Stimulated activated CD8-positive, alpha-beta memory T cell treated with anti-CD3 and anti-CD28 coated beads, Interleukin-7, amount 100 ng/mL, for 48 hours (primary cell): ENCODE measurements at regions not wholly inside any gene's neighbourhood (a gene's known extent, or its start where the extent isn't known, plus 50 kb on each side); places are given as distances from the start of the nearest gene placed in this dataset.
"Not testable (repeated sequence)": the region's sequence is repeated elsewhere in the genome, so short reads cannot be mapped to it uniquely, and the experiment has no call there.

Experiments
- DNase-seq, 2 donors: peaks; one replicate each; pipeline ENCODE4 v3.0.0-alpha.2; 2020; ENCODE audit warnings: low read depth in 1 of 2; ENCODE audit errors: extremely low read depth in 1 of 2

DNA sequence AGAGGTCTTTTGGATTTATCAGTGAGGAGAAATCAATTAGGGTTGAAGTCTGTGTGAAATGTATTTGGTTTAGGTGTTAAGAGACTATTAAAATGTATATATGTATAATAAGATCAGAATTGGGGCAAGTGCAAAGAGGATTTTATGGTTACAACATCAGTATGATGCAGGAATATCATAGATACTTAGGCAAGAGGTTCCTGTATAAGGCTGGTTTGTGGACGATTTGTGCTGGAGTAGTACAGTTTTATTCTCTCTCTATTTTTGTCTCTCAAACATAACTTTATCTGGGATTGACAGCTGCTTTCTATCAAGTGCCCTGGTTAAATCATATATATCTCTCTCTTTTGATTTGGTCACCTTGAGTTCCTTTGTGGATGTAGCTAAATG, 142.5 kb downstream of the CTH start:
- no peak for DNase-seq

DNA sequence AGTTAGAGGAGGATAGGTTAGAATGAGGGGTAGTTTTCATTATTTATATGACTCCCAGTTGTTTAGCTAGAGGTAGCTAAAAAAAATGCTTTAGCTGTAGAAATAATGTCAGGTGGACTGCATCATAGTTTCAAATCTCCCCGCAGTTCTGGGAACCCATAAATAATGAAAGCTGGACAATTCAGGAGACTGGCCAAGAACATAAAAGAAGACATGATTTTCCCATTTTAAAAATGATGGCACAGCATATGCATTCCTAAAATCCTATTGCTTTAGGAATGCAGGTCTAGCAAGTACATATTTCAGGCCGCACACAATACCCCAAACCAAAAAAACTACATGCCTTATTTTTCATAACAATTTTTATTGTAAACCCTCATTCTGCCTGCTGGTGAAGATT, 143.3 kb downstream of the CTH start:
- no peak for DNase-seq

DNA sequence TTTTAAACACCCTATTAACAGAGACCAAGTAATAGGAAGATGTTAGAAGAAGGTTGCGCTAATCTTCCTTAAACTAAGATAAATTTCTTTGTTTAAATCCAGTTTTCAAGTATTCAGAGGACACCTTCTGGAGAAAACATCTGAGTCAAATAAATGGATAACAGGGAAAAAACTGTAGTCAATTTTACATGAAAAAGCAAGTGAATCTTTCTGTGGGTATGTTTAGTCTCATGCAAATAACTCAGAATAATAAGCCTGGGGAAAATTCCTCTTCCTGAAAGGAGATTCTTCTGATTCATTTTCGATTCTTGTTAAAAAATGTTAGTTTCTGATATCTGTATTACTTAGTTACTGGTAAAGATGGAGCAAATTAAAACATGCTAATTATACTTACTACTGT, 145.5 kb downstream of the CTH start:
- DNase-seq: no peak

DNA sequence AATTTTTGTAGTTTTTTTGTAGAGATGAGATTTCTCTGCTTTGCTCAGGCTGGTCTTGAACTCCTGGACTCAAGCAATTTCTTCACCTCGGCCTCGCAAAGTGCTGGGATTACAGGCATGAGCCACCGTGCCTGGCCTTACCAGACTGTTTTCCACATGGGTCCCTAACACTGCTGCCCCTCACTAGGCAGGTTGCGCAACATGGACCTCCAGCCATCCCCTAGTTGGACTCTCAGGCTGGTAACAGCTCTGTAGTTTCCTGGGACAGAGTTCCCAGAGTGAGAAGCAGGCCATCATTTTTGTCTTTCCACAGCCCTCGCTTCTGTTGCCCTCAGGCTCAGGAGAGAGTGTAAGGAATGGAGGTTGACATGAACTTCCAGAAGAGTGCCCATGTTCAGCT, 156.1 kb downstream of the CTH start:
- no peak for DNase-seq

DNA sequence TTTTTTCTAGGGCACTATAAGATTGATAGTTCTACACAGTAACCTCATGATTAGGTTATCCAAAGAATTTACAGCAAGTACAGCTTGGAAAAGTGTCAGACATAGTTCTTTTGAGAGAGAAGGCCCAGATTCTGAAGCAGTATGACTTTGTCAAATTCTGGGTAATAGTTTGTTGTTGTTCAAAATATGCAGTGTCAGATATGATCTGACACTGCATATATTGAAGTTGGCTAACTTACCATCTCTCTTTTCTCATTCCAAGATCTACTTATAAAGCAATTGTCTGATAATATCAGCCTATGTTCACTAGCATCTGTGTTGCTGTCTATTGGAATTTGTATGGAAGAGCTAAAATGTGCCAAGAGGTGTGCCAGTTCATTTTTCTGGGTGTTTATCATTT, 160.1 kb downstream of the CTH start:
- no peak for DNase-seq

DNA sequence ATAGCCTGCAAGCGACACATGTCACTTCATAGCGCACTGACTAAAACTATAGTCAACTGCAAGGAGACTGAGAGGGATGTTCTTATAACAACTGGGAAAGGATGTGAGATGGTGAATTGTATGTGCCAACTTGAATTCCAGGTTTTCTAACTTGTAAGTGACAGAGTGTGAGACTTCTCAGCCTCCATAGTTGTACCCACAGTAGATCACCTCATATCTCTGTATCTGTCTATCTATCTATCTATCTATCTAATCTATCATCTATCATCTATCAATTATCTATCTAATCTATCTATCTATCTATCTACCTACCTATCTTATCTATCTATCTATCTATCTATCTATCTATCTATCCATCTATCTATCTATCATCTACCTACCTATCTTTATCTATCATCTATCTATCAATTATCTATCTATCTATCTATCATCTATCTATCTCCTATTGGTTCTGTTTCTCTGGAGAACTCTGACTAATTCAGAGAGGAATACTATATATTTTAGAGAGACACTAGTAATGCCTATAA, 162.3 kb downstream of the CTH start:
- DNase-seq: no peak

DNA sequence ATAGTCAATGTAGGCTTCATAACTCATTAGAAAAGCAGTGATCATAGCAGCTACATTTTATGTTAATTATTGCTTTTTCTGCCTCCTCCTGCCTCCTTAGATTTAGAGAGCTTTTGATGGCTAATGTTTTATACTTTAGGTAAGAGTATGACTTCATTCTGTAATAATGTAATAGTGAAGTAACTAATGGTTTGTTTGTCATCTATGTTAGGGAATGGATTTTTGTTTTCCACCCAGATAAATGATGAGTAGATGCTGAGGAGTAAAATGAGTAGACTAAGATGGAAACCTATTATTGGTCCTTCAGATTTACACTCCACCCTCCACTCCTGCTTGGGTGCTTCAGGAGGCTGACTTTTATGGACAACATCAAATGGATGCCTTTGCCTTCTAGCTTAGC, 170.6 kb downstream of the CTH start:
- DNase-seq: no peak

DNA sequence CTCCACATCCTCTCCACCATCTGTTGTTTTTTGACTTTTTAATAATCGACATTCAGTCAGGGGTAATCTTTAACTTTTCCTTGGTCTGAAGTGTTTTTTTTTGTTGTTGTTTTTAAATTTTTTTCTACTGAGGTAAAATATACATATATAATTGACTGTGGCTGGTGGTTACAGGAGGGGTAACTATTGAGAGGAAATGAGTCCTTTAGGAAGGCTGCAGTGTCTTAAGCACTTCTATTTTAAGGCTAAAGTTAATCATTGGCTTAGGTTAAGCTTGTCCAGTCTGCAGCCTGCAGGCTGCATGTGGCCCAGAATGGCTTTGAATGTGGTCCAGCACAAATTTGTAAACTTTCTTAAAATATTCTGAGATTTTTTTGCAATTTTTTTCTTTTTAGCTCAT, 172.5 kb downstream of the CTH start:
- DNase-seq: no peak

DNA sequence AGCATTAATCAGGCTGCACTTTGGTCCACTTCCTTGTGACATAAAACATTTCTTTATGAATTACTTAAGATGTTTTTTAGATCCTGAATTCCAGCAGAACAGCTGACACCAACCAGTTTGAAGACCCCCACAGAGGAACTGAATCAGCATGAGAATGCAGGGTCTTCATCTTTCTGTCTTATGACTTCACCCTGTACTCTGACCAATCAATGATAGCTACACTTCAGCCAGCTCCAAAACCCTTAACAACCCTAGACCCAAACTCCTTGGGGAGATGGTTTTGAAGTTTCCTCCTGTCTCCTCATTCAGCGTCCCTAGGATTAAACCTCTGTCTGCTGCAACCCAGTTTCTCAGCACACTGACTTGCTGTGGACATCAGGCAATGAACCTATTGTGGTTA, 175.0 kb downstream of the CTH start:
- DNase-seq: no peak

DNA sequence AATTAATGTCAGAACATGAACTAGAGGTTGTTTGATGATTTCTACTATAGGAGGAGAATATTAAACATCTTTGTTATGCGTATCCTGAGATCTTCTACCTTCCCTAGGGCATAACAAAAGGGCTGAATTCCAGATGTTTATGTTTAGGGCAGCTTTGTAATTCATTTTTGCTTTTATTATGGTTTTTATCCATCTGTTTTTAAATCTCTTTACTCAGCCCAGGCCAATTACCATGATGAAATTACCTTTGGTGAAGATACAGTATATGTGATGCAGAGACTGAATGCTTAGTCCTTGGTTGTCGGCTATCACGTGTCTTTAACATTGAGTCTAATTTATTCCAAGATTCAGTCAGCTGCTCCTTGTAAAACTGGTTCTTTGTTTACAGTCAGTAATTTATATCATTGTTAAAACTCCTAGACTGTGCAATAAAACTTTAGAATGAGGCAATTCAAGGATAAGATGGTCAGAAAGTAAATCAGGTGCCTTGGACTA, 176.9 kb downstream of the CTH start:
- no peak for DNase-seq

DNA sequence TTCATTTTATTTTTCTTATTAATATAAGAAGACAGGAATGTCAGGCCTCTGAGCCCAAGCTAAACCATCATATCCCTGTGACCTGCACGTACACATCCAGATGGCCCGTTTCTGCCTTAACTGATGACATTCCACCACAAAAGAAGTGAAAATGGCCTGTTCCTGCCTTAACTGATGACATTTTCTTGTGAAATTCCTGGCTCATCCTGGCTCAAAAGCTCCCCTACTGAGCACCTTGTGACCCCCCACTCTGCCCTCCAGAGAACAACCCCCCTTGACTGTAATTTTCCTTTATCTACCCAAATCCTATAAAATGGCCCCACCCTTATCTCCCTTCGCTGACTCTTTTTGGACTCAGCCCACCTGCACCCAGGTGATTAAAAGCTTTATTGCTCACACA, 182.5 kb downstream of the CTH start:
- DNase-seq: not testable (repeated sequence)

DNA sequence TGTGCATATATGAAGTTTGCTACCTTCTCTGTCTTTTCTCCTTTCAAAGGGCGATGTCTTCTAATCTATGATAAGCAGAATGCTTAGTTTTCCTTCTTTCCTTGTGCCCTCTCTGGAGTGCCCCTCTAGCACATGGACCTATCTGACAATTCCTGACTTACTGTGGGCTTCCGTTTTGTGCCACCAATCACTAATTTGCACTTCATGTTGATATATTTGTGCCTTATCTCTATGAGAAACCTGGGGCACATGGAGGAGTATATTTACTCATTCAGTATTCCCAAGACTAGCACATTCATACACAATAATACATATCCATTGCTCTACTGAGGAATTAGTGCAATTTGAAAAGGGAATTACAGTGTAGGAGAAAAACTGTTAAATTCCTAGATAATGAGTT, 197.7 kb downstream of the CTH start:
- DNase-seq: no peak

DNA sequence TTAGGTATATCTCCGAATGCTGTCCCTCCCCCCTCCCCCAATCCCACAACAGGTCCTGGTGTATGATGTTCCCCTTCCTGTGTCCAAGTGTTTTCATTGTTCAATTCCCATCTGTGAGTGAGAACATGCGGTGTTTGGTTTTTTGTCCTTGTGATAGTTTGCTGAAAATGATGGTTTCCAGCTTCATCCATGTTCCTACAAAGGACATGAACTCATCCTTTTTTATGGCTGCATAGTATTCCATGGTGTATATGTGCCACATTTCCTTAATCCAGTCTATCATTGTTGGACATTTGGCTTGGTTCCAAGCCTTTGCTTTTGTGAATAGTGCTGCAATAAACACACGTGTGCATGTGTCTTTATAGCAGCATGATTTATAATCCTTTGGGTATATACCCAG, 199.1 kb downstream of the CTH start:
- DNase-seq: not testable (repeated sequence)

DNA sequence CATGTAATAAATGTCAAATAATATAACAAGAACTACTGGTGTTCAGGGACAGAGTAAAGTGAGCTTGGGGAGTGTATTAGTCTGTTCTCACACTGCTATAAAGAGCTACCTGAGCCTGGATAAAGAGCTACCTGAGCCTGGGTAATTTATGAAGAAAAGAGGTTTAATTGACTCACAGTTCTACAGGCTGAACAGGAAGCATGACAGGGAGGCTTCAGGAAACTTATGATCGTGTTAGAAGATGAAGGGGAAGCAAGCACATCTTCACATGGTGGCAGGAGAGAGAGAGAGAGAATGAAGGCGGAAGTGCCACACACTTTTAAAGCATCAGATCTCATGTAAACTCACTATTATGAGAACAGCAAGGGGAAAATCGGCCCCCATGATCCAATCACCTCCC, 205.9 kb downstream of the CTH start:
- no peak for DNase-seq

DNA sequence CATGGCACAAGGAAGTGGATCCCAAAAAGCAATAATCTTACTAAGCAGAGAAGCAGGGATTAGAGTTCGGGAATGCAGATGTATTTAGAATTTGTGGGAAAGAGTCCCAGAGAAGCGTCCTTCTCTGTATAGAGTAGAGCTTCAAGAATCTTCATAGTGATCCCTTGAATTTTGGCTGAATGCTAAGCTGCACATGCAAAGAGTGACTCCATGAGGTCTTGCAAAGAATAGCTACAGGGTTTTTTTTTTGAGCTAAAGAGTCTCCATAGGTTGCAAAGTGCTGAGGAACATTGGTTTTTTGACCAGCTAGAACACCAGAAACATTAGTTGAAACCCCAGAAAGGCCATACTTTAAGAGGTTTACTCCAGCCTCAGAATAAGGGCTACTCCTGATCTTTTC, 206.7 kb downstream of the CTH start:
- no peak for DNase-seq

DNA sequence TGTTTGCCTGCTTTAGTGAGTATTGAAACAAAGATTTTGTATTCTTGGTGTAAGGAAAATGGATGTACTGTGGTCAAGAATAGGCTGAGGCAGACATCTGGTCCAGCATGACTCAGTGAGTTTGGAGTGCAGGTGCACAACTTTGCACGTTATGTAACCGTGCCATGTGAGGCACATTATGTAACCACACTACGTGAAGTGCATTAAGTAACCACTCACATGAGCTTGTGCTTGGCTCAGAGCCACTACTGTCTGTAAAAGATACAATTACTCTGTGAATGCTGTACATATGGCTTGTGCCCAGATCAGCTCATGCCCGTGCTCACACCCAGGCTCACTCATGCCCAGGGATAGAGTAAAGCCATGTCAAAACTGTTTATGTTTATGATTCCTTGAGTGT, 216.8 kb downstream of the CTH start:
- no peak for DNase-seq

DNA sequence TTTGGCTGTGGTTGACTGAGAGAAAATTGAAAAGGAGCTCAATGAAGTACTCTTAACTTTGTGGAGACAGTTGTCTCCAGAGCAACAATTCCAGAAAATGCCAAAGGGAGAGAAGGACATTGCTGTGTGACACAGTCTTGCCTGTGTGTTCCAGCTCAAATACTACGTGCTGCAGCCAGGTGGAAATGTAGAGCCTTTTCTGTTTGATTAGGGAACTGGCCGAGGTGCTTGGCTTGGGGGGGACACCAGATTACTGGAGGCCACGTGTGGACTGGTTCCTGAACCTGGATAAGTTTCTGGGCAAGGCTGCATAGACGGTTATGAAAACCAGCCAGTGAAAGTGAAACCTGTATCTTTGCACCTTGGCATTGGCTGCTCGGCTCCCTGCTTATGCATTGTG, 217.9 kb downstream of the CTH start:
- DNase-seq: no peak

DNA sequence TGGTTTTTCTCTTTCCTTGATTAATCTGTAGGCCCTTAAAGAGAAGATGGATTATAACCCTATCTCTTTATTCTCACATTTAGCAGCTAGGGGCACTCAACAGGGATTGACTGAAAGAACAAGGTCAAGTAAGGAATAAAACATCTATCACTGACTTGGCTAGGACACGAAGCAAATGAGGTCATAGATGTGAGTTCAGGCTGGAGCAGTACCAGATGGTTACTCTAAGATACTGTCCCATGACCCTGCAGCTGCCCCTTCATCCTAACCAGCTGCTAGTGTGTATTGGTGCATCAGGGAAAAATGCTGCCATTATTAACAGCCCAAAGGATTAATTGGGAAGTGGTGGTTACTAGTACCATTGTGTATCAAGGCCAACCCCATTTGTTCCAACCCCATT, 221.9 kb downstream of the CTH start:
- DNase-seq: no peak

DNA sequence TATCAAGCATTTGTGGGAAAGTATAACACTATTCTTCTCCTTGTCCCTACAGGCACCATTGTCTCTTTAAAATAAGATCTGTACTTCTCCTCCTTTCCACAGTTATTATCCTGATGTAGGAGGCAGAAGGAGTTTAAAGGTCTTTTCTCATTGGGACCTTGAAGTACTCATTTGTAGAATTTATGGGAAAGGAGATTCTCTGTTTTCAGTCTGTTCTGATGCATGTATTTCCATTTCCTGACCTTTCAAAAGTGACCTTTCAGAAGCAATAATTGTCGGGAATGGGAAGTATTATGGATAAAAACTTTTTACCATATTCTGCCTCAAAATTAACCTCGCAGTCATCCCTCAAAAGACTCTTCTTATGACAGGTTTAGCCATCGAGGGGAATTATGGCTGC, 224.8 kb downstream of the CTH start:
- no peak for DNase-seq

DNA sequence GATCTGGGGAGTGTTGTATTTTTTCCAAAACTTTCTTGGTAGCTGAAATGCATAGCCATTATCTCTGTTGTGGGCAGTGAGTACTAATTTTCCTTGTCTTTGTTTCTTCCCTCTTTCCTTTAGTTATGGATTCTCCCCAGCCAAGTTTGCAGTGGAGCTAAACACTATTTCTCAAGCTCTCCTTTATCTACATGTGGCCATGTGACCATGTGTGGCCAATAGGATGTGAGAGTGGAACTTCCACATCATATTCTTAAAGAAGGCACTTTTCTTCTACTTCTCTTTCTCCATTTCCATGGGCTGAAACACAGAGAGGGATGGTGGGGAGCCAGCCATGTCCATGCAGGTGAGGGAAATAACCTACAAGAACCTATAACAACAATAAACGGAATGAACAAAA, 230.8 kb downstream of the CTH start:
- DNase-seq: no peak

DNA sequence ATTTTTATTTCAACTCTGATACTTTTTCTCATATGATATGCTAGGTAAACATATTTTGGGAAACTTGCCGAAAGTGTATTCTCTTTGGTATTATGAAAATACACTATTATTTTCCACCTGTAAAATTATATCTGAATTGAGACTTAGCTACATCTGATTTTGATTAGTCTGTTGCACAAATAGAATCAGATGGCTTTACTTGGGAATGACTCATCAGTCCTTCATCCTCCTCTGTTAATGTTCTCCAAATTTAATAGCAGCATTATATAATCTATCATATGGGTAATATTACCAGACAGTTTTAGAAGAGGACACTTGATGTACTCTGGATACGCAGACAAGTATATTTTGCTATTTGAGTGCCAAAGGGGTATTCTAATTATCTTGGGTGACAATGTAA, 245.3 kb downstream of the CTH start:
- no peak for DNase-seq

DNA sequence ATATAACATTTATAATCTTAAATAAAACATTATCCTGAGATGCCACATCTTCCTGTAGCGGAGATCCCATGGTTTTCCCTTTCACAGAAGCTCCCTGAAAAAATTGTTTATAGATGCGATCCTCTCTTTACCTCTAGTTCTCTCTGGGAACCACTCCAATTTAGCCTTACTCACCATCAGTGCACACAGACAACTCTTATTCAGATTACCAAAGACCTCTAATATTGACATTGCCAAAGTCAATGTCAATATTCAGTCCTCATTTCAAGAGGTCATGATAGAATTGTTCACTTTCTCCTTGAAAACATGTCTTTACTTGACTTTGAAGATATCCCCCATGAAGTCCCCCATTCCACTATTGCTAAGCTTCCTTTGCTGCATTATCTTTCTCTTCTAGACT, 248.8 kb downstream of the CTH start:
- DNase-seq: no peak

DNA sequence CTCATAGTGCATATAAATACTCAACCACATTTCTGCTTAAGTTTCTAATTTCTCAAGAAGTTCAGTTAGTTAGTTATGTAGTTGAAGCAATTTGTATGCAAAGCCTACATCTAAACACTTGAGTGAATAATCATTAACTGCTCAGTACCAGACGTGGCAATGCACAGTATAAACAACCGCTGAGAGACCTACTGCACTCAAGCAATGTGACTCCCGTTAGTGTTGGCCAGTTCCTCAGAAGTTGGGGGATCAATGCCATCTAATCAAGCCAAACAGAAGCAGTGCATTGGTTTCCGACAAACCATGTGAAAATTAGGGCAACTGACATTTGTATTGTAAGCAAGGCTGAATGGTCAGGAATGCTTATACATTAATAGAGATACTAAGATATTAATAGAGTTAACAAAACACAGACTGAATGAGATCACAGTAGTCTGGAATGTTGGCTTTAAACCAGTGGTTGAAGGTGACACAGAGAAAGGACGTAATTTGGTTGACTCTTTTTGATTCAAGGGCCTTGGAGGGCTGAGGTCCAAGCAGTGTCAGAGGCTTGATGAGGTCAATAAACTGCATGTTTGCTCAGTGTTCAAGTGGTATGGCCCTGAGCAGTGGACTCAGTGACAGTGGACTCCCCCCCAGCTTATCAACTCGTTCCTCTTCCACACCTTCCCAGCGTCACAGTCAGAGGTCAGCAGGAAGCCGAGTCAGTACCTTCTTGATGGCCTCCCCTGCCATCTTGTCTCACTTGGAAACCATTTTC, 255.5 kb downstream of the CTH start:
- DNase-seq: no peak
